Pancreas (tissue), 10 donors: ENCODE measurements at regions not wholly inside any gene's neighbourhood (a gene's known extent, or its start where the extent isn't known, plus 50 kb on each side); places are given as distances from the start of the nearest gene placed in this dataset.
A peak's percentile ranks its signal among the peaks of the same experiment; 100 is the strongest.
"Not testable (repeated sequence)": the region's sequence is repeated elsewhere in the genome, so short reads cannot be mapped to it uniquely, and the experiment has no call there.

Source experiments
- ATAC-seq, 4 donors: fragments of 200-7000 bp; cut with Tn5 transposase; one replicate each; pipeline versions ENCODE4 v1.8.0 to v1.9.1; 2020; ENCODE audit warnings: mild to moderate bottlenecking in 4 of 4, moderate library complexity in 4 of 4
- DNase-seq, 6 donors: peaks; one replicate each; pipeline ENCODE4 v3.0.0-alpha.2; 2020
- FAIRE-seq: peaks from 2 replicates; lab custom pipeline; 2012; peaks lifted over from hg19 to GRCh38; lab: Jason Lieb, UNC
- H3K27ac ChIP-seq, 4 donors: fragments of 200-600 bp; sonication (generic); 1 replicate in 3 of 4; 2 replicates in 1 of 4; pipeline versions ENCODE4 v1.5.0 to v1.8.0; 2020
- H3K27me3 ChIP-seq, 4 donors: fragments of 200-600 bp; one replicate each; pipeline ENCODE4 v1.8.0; 2021
- H3K36me3 ChIP-seq, 3 donors: fragments of 200-600 bp; sonication (generic) in 1 of 3; one replicate each; pipeline versions ENCODE4 v1.5.0 to v1.8.0; 2020 to 2021
- H3K4me1 ChIP-seq, 3 donors: fragments of 200-600 bp; one replicate each; pipeline ENCODE4 v1.8.0; 2021
- H3K4me3 ChIP-seq, 4 donors: fragments of 200-600 bp; sonication (generic) in 2 of 4; one replicate each; pipeline versions ENCODE4 v1.5.0 to v1.8.0; 2020 to 2021
- H3K9me3 ChIP-seq, 4 donors: fragments of 200-600 bp; one replicate each; pipeline ENCODE4 v1.8.0; 2021
- WGBS, 2 donors: extraction: QIAGEN DNeasy Blood & Tissue Kit; methylation state at CpG; one replicate each; pipeline ENCODE4 v1.1.7; 2013; 5-methylcytosine and 5-hydroxymethylcytosine counted together
- intact Hi-C, 3 donors: fragments of 100-400 bp; cut with DNase I; formaldehyde crosslinking; loops; one replicate each; pipeline versions ENCODE4 v1.11.1 to v1.14.2; 2022
- TF ChIP-seq, protein P1 (sequence below), 4 donors: fragments of 200-600 bp; sonication (generic) in 3 of 4; IDR thresholded peaks; one replicate each; pipeline versions ENCODE4 v1.5.0 to v1.8.0; 2021; ENCODE audit warnings: antibody characterized with exemption in 4 of 4
- donor health status: healthy with polysubstance abuse.
- donor health status: DM: no; HTN: no; CAD: no; lungs with moderate emphysema.
- donor health status: DM: no; HTN: no; CAD: no.
- donor health status: control.
- donor health status: control.
- donor health status: Bipolar disorder and iron deficiency.
- donor health status: DM: yes; HTN: yes; CAD: no.
- donor health status: DM: no; HTN: no; CAD: no.
- donor health status: DM: no; HTN: no; CAD: no.
- donor health status: DM: yes; HTN: yes; CAD: no.

GRCh38 chr20:39968495-39968894, 720.5 kb downstream of the MAFB start:
- WGBS, 2 donors: 78 to 92% methylated on average over 2 of the region's 2 CpGs
- Histone ChIP-seq H3K27ac (no peak overlapping the region), H3K36me3 (no peaks in the 10 kb centered on the region), H3K27me3 (no peaks in the 10 kb centered on the region), H3K9me3 (no peaks in the 10 kb centered on the region), H3K4me3 (no peak overlapping the region), H3K4me1 (no peaks in the 10 kb centered on the region)
- TF ChIP-seq, protein P1, sequence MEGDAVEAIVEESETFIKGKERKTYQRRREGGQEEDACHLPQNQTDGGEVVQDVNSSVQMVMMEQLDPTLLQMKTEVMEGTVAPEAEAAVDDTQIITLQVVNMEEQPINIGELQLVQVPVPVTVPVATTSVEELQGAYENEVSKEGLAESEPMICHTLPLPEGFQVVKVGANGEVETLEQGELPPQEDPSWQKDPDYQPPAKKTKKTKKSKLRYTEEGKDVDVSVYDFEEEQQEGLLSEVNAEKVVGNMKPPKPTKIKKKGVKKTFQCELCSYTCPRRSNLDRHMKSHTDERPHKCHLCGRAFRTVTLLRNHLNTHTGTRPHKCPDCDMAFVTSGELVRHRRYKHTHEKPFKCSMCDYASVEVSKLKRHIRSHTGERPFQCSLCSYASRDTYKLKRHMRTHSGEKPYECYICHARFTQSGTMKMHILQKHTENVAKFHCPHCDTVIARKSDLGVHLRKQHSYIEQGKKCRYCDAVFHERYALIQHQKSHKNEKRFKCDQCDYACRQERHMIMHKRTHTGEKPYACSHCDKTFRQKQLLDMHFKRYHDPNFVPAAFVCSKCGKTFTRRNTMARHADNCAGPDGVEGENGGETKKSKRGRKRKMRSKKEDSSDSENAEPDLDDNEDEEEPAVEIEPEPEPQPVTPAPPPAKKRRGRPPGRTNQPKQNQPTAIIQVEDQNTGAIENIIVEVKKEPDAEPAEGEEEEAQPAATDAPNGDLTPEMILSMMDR (IDR thresholded peaks at IDR 0.05): no peak
- FAIRE-seq (no peak), DNase-seq (no peak), ATAC-seq (no peak)
- intact Hi-C loops: no loop called here

GRCh38 chr20:39967806-39968205, 721.2 kb downstream of the MAFB start:
- FAIRE-seq (no peak), DNase-seq (no peak), ATAC-seq (no peak)
- TF ChIP-seq, protein P1 (IDR thresholded peaks at IDR 0.05): no peak
- Histone ChIP-seq H3K4me1 (no peaks in the 10 kb centered on the region), H3K27ac (no peak overlapping the region), H3K36me3 (no peaks in the 10 kb centered on the region), H3K9me3 (no peaks in the 10 kb centered on the region), H3K4me3 (no peak overlapping the region), H3K27me3 (no peaks in the 10 kb centered on the region)
- intact Hi-C loops: no loop called here

DNA sequence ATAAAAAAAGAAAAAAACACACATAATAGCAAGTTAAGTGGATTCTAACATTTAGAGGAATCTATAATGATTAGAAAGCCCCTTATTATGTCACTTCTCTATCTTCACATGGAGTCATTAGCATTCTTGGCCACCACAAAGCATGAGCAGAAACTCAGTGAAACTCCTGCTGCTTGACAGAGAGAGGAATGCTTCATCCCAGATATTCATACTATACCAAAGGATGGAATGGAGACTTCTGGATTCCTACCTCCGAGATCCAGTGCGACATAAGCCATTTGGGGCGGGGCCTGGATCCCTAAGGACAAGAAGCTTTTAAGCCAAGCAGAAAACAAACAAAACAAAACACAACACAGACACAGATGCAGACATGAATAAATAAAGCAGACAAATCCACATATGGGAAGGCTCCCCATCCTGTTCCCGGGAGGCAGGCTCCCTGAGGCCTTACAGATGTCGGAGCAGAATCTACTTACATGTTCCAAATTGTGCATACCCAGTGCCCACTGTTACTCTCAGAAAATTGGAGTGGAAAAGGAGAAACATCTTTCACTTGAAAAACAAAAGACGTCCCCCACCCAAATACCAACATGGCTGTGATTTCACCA, 727.3 kb downstream of the MAFB start:
- FAIRE-seq: no peak
- H3K4me1 ChIP-seq: peaks cover 0 to 4% (median 0%) of the 10 kb centered on the region in 3 donors
- WGBS, 2 donors: 70 to 79% methylated on average over 6 of the region's 6 CpGs
- TF ChIP-seq, protein P1 (IDR thresholded peaks at IDR 0.05): no peak
- no peak for ATAC-seq
- H3K27ac ChIP-seq: no peak overlapping the region
- no peaks in the 10 kb centered on the region for H3K27me3 ChIP-seq
- DNase-seq: no peak
- no peak overlapping the region for H3K4me3 ChIP-seq
- no peaks in the 10 kb centered on the region for H3K36me3 ChIP-seq
- intact Hi-C loops: no loop called here
- no peaks in the 10 kb centered on the region for H3K9me3 ChIP-seq

GRCh38 chr20:39960522-39961428, 728.3 kb downstream of the MAFB start:
- TF ChIP-seq, protein P1 (IDR thresholded peaks at IDR 0.05): no peak
- H3K27me3 ChIP-seq: no peaks in the 10 kb centered on the region
- H3K9me3 ChIP-seq: no peaks in the 10 kb centered on the region
- DNase-seq (peak in 2 of 6 donors; percentile 18 to 26), FAIRE-seq (no peak), ATAC-seq (peak in 2 of 4 donors; percentile 61 to 68)
- no peak overlapping the region for H3K27ac ChIP-seq
- H3K4me3 ChIP-seq: no peak overlapping the region
- WGBS, 2 donors: 28 to 32% methylated on average over 7 of the region's 7 CpGs
- intact Hi-C loops: no loop called here
- H3K36me3 ChIP-seq: no peaks in the 10 kb centered on the region
- peaks cover 0 to 4% (median 0%) of the 10 kb centered on the region in 3 donors for H3K4me1 ChIP-seq

DNA sequence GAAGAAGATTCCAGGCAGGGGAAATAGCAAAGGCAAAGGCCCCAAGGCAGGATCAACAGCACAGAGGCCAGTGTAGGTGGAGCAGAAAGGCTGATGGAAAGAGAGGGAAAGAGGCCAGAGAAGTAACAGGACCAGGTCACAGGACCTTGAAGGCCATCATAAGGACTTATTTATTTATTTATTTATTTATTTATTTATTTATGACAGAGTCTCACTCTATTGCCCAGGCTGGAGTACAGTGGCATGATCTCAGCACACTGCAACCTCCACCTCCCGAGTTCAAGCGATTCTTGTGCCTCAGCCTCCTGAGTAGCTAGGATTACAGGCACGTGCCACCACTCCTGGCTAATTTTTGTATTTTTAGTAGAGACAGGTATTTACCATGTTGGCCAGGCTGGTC, 731.1 kb downstream of the MAFB start:
- H3K9me3 ChIP-seq, FAIRE-seq, ATAC-seq, H3K27ac ChIP-seq, intact Hi-C loops, H3K36me3 ChIP-seq, H3K27me3 ChIP-seq, H3K4me3 ChIP-seq, H3K4me1 ChIP-seq, DNase-seq: not testable (repeated sequence)
- WGBS, 2 donors: 88 to 91% methylated on average over 3 of the region's 3 CpGs
